NCI-H2196 (cell line): ENCODE measurements at regions not wholly inside any gene's neighbourhood (a gene's known extent, or its start where the extent isn't known, plus 50 kb on each side); places are given as distances from the start of the nearest gene placed in this dataset.

Experiments used
- DNase-seq: peaks from one replicate; lab custom pipeline; 2025; ENCODE audit not compliant: unreplicated experiment; lab: John Stamatoyannopoulos, UW

- no peak for DNase-seq
Observed at GRCh38 chr12:124504273-124505000, 63.0 kb downstream of the NCOR2 start.

- no peak for DNase-seq
Observed at GRCh38 chr12:124503305-124503704, 64.1 kb downstream of the NCOR2 start.

GRCh38 chr12:124502379-124502778, 65.0 kb downstream of the NCOR2 start:
- no peak for DNase-seq

- DNase-seq = peak; percentile 10
Observed at GRCh38 chr12:124501827-124502226, 65.6 kb downstream of the NCOR2 start.

- DNase-seq = no peak
Observed at GRCh38 chr12:124501112-124501561, 66.3 kb downstream of the NCOR2 start.

GRCh38 chr12:124499898-124500244, 67.5 kb downstream of the NCOR2 start:
- no peak for DNase-seq

- DNase-seq = no peak
Observed at GRCh38 chr12:124499190-124499753, 68.1 kb downstream of the NCOR2 start.

- DNase-seq = no peak
Observed at GRCh38 chr12:124498275-124499189, 68.9 kb downstream of the NCOR2 start.

- DNase-seq = no peak
Observed at GRCh38 chr12:124497658-124498057, 69.8 kb downstream of the NCOR2 start.

GRCh38 chr12:124497039-124497438, 70.4 kb downstream of the NCOR2 start:
- DNase-seq = no peak

- no peak for DNase-seq
Observed at GRCh38 chr12:124496584-124496983, 70.8 kb downstream of the NCOR2 start.

- DNase-seq = no peak
Observed at GRCh38 chr12:124495194-124495983, 72.0 kb downstream of the NCOR2 start.

- no peak for DNase-seq
Observed at GRCh38 chr12:124494751-124495129, 72.7 kb downstream of the NCOR2 start.

- no peak for DNase-seq
Observed at GRCh38 chr12:124493809-124494750, 73.3 kb downstream of the NCOR2 start.

GRCh38 chr12:124492879-124493808, 74.3 kb downstream of the NCOR2 start:
- DNase-seq = no peak

- DNase-seq = no peak
Observed at GRCh38 chr12:124491856-124492420, 75.5 kb downstream of the NCOR2 start.

- no peak for DNase-seq
Observed at GRCh38 chr12:124491310-124491709, 76.1 kb downstream of the NCOR2 start.

GRCh38 chr12:124490584-124491305, 76.7 kb downstream of the NCOR2 start:
- no peak for DNase-seq
